Lower leg skin (tissue), 3 donors: ENCODE measurements at regions not wholly inside any gene's neighbourhood (a gene's known extent, or its start where the extent isn't known, plus 50 kb on each side); places are given as distances from the start of the nearest gene placed in this dataset.

Experiments used
- POLR2A ChIP-seq, 2 donors: fragments of 450-650 bp; IDR thresholded peaks; one replicate each; pipeline ENCODE4 v1.6.1; 2016 to 2017; ENCODE audit warnings: antibody characterized with exemption in 2 of 2, mild to moderate bottlenecking in 1 of 2, moderate library complexity in 1 of 2
- TF ChIP-seq, protein P1 (sequence below), 3 donors: fragments of 450-650 bp; IDR thresholded peaks; one replicate each; pipeline ENCODE4 v1.5.1; 2016; ENCODE audit warnings: antibody characterized with exemption in 3 of 3, mild to moderate bottlenecking in 3 of 3, moderate library complexity in 2 of 3

DNA sequence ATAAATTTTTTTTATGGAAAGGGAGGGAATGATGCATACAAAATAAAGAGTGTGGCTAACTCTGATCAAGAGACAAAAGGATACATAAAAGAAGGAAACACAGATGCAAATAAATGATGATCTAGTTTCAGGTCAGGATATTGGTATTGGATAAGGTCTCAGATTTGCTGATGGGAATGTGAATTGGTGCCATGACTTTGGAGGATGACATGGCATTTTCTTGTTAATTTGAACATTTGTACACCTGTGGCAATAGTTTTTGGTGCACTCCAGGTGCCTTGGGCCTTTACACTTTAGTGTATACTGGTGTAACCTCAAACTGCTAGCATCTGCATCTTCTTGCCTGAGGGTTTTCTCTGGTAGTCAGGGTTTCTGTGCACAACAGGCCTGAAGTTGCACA, 279.3 kb downstream of the TMEM121 start:
- TF ChIP-seq, protein P1, sequence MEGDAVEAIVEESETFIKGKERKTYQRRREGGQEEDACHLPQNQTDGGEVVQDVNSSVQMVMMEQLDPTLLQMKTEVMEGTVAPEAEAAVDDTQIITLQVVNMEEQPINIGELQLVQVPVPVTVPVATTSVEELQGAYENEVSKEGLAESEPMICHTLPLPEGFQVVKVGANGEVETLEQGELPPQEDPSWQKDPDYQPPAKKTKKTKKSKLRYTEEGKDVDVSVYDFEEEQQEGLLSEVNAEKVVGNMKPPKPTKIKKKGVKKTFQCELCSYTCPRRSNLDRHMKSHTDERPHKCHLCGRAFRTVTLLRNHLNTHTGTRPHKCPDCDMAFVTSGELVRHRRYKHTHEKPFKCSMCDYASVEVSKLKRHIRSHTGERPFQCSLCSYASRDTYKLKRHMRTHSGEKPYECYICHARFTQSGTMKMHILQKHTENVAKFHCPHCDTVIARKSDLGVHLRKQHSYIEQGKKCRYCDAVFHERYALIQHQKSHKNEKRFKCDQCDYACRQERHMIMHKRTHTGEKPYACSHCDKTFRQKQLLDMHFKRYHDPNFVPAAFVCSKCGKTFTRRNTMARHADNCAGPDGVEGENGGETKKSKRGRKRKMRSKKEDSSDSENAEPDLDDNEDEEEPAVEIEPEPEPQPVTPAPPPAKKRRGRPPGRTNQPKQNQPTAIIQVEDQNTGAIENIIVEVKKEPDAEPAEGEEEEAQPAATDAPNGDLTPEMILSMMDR (IDR thresholded peaks at IDR 0.05), result no peak
- TF ChIP-seq POLR2A (IDR thresholded peaks at IDR 0.05), result no peak
